ENCODE measurements at regions not wholly inside any gene's neighbourhood (a gene's known extent, or its start where the extent isn't known, plus 50 kb on each side); places are given as distances from the start of the nearest gene placed in this dataset.

DNA sequence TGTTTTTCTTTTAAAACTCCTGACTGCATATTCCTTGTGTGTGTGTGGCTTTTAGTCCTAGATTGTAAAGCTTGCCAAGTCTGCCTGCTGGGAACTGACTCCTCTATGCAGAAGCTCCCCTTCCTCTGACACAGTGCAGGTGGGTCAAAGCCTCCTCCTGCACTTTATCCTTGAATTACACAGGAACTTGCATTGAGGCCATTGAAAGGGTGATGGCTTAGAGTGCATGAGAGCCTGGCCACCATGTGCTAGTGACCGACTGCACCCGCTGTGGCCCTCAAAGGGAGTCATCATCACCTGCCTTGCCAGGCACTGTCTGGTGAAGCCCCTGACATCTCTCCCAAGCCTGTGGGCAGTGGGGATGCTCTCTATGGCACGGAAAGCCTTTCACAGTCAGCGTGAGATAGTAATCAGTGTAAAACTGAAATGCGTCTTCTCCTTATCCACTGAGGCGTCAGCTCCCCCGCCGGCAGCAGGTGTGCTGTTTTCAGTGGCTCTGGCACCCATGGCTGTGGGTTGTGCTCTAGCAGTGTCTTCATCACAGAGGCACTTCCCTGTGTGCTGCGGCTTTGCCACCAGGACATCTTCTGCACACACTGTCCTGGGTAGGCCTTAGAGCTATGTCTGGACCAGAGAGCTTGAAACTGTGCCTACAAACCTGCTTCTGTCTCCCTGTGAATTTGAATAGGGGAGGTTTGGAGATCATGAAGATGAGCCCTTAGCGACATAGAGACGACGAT is 87.9 kb downstream of the THBS2 start:
- DNase-seq (ENCODE audit: low spot score) (no peak), FAIRE-seq (no peak)

DNA sequence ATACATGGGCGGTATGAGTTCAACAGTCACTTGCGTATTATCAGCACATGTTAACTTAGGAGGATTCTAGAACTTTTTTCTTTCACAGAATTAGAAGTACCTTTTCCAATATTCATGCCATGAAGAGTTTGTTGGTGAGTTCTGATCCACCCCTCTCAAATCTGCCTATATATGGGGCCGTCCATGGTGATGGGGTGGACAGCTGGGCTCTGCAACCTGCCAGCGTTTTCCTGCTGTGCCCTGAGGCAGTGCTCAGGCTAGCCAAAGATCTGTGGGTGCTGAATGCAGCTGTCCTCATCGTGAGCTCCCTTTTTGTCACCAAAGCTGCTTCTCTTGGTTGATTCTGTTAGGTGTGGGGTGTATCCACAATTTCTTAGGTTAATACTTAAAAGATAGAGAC is 88.7 kb downstream of the THBS2 start:
- DNase-seq (ENCODE audit: low spot score) (no peak), FAIRE-seq (no peak)

- FAIRE-seq (no peak), DNase-seq (ENCODE audit: low spot score) (no peak)
Observed at GRCh38 chr6:169164451-169164850, 89.2 kb downstream of the THBS2 start.

DNA sequence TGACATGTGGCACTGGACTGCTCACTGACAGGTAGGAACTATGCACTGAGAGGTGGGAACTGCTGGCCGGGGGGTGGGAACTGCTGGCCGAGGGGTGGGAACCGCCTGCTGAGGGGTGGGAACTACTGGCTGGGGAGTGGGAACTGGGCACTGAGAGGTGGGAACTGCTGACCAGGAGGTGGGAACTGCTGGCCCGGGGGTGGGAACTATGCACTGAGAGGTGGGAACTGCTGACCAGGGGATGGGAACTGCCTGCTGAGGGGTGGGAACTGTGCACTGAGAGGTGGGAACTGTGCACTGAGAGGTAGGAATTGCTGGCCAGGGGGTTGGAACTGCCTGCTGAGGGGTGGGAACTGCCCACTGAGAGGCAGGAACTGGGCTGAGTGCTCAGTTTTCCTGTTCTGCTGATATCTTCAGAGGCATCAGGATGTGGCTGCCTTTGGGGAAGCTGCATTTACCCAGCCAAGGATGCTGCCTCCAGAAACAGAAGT is 90.2 kb downstream of the THBS2 start:
- DNase-seq (ENCODE audit: low spot score) (no peak), FAIRE-seq (no peak)

GRCh38 chr6:169162752-169163407 is 90.8 kb downstream of the THBS2 start:
- peak; percentile 70 for FAIRE-seq
- DNase-seq (ENCODE audit: low spot score) = peak; percentile 80

DNA sequence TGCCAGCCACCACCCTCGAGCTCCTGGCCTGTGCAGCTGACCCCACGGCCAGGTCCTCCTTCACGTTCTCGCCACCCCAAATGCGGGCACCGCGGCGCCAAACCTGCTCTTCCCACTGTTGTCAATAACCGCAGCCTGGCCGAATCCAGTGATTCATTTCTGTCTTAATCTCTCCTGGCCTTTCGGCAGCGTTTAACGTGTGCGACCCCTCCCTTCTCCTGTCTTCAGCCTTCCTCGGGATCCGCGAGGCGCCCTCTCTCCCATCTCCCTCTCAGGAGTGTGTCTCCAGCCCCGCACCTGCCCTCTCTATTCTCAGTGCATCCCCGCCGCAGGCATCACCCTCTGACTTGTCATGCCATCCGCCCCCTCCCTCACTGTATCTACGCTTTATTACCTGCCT is 91.4 kb downstream of the THBS2 start:
- DNase-seq (ENCODE audit: low spot score) (no peak), FAIRE-seq (no peak)

GRCh38 chr6:169161572-169162167 is 92.0 kb downstream of the THBS2 start:
- FAIRE-seq (no peak), DNase-seq (ENCODE audit: low spot score) (no peak)

DNA sequence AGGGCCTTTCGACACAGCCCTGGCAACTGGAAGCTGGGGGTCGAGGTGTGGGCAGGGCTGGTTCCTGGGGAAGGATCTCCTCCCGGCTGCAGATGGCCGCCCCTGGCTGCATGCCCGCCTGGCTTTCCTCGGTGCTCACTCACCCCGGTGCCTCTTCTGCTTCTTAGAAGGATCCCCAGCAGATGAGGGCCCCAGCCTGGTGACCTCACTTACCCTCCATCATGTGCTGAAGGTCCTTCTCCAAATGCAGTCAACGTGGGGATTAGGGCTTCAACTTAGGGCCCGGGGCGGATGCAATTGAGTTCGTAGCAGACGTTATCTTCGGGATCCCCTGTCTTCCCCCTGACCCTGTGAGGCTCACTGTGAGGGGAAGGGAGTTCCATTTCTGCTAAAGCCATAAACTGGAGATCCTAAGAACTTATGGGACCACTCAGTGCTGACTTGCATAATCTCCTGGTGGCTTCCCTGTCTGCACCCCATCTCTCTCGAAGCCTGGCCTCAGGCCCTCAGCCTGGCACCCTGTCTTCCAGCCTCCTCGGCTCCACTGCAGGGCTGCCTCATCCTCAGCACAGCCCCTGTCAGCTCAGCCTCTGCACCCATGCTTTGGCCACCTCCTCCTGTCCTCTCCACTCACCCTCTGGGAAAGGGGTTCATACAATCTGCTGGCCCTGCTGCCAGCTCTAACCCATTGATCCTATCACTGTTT is 92.6 kb downstream of the THBS2 start:
- FAIRE-seq = no peak

DNA sequence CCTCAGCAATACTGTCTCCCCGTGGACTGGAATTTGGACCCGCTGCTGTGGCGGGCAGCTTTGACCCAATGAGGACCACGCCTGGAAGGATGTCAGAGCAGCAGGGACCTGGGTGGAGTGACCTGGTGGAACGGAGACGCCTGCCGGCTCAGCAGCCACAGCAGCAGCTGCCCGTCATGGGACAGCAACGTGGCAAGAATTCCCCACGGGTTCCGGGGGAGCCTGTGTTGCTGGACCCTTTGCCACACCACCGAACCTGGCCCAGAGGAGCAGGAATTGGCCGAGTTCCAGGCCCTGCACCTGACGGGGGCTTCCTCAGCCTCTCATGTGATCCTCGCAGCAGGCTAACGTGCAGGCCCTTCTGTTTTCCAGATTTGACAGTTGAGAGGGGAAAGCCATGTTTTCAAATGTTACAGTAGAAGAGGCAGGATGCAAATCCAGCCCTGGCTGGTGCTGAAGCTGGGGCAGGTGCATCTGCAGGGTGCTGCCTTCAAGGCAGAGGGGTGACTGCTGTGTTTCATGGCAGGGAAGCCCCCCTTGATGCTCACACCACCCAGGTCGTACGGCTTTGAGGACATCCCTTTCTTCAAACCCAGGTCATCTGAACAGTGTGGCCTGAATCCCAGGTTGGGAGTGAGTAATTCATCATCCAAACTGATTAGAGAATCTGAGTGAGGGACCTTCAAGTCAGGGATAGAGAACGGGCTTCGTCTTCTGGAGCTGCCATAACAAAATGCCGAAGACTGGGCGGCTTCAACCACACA is 93.4 kb downstream of the THBS2 start:
- FAIRE-seq (no peak), DNase-seq (ENCODE audit: low spot score) (no peak)

More for the DNA sequence above, 92.6 kb downstream of the THBS2 start:
- no peak for DNase-seq (ENCODE audit: low spot score)

GRCh38 chr6:169159331-169159730 is 94.3 kb downstream of the THBS2 start:
- DNase-seq (ENCODE audit: low spot score) = no peak
- FAIRE-seq = no peak

DNA sequence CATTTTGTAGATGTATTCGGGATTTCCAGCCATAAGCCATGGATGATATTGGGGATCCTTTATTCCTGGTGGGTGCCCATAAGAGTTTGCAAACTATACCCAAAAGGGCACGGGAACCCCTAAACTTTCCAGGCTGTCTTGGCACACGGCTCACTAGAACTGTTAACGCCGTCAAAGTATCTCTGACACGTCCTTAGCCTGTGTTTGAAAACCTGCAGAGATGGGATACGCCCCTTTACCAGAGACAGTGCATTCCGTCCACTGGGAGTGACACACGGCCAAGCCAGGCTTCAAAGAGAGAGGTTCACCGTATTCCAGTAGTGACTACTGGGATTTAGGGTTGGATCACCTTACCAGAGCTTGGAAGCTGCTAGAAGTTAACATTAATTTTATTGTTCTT is 95.0 kb downstream of the THBS2 start:
- no peak for FAIRE-seq
- DNase-seq (ENCODE audit: low spot score) = no peak

DNA sequence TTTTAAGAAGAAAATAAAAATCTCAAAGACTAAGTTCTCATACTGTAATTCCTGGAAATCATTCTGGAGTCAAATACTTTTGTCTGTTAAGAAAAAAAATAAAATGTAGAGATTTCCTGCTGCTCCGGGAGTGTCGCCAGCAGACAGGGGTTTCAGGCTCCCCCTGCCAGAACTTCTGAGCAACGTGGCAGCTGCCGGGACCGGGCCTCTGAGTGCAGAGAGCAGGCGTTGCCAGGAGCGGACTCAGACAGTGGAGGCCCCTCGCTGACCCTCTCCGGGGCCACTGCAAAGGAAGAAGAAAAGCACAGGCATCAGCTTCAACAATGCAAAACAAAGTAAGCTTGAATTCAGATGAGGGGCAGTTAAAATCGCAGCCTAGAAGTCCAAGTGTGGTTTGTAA is 95.5 kb downstream of the THBS2 start:
- DNase-seq (ENCODE audit: low spot score) (no peak), FAIRE-seq (no peak)

DNA sequence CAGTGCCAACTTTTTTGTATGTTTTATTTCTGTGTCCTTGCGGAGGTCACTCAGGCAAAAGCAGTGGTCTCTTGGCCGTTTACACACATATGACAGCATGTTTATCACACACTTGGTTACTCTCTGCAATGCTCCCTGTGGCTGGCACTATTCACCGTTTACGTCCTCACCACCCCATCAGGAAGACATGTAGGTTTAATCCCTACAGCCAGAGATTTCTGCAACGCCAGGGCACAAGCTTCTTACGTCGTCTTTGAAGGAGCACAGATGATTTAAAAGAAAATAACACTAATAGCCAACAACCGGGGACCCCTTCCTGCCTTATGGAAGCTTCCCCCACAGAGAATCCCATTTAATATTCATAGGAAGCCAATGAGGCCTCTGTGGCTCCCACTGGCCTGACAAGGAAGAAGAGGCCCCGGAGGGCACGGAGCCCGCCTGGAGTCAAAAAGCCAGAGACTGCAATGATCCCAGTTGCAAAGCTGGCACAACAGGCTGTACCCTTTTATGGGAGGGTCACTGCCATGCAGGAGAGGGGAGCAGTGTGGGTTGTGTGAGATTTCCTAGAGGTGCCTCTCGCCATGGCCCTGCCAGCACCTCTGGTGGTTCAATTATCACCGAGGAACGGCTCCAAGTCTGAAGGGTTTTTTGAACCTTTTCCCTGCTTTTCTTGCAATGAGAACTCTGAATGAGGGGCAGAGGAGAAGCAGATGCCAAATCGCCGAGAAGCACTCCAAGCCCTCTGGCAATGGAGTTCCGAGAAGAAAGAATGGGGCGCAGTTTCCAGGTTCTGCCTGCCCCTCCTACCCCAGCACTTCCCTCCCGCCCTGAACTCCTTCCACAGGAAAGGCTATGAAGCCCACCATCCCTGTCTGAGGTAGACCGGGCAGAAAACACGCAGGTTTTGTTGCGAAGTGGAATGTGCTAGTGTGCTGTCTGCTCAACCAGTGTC is 96.2 kb downstream of the THBS2 start:
- FAIRE-seq = no peak
- DNase-seq (ENCODE audit: low spot score) = no peak

DNA sequence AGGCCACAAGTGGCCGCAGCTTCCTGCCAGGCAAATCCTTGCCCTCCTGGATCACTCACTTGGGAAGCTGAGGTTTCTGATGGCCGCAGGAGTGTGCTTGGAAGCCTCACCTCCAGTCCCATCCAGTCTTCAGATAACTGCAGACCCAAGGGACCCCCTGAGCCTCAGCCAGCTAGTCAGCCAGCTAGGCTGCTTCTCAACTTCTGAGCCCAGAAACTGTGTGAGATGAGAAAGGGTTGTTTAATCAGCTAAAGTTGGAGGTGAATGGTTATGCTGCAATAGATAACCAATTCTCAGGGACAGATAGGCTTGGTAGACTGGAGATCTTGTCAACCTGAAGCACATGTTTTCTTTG is 96.9 kb downstream of the THBS2 start:
- FAIRE-seq (no peak), DNase-seq (ENCODE audit: low spot score) (no peak)

GRCh38 chr6:169156108-169156792 is 97.4 kb downstream of the THBS2 start:
- DNase-seq (ENCODE audit: low spot score) = no peak
- no peak for FAIRE-seq

- no peak for FAIRE-seq
- no peak for DNase-seq (ENCODE audit: low spot score)
Observed at GRCh38 chr6:169155481-169155880, 98.2 kb downstream of the THBS2 start.

- DNase-seq (ENCODE audit: low spot score) = no peak
- FAIRE-seq = no peak
Observed at GRCh38 chr6:169153401-169153800, 100.2 kb downstream of the THBS2 start.

- no peak for DNase-seq (ENCODE audit: low spot score)
Observed at GRCh38 chr6:169146521-169146920, 107.1 kb downstream of the THBS2 start.

GRCh38 chr6:169145991-169146501 is 107.6 kb downstream of the THBS2 start:
- FAIRE-seq (no peak), DNase-seq (ENCODE audit: low spot score) (no peak)

More at GRCh38 chr6:169146521-169146920, 107.1 kb downstream of the THBS2 start:
- FAIRE-seq = no peak

All from RCC 7860 (cell line).